22Rv1 (cell line): ENCODE measurements at regions not wholly inside any gene's neighbourhood (a gene's known extent, or its start where the extent isn't known, plus 50 kb on each side); places are given as distances from the start of the nearest gene placed in this dataset.
"Not testable (repeated sequence)": the region's sequence is repeated elsewhere in the genome, so short reads cannot be mapped to it uniquely, and the experiment has no call there.

Source experiments
- H3K27ac ChIP-seq: fragments of 450-650 bp; 2 replicates; pipeline ENCODE4 v1.5.1; 2017
- ZFX ChIP-seq: fragments of 450-650 bp; IDR thresholded peaks from 2 replicates; pipeline ENCODE4 v1.6.1; 2017; ENCODE audit warnings: antibody characterized with exemption, borderline replicate concordance
- TF ChIP-seq, protein P1 (sequence below): fragments of 450-650 bp; IDR thresholded peaks from 2 replicates; pipeline ENCODE4 v1.5.1; 2017; ENCODE audit warnings: mild to moderate bottlenecking

DNA sequence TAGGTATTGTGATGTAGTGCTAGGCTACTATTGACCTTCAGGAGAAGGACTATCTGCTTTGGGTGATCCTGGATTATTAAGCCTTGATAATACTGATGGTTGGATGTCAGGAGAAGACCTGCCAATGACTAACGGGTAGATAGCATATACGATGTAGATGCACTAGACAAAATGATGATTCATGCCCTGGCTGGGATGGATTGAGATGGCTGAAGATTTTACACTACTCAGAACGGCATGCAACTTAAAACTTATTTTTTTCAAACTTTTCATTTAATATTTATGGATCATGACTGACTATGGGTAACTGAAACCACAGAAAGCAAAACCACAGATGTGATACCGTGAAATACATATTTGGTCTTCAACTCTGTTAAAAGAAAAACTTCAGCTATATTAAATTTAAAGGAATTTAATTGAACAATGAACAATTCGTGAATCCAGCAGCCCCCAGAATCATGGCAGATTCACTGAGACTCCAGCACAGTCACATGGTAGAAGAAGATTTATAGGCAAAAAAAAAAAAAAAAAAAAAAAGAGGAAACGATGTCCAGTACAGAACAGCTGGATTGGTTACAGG lies 124.6 kb upstream of the CDK13 start:
- no peak for TF ChIP-seq ZFX
- TF ChIP-seq, protein P1, sequence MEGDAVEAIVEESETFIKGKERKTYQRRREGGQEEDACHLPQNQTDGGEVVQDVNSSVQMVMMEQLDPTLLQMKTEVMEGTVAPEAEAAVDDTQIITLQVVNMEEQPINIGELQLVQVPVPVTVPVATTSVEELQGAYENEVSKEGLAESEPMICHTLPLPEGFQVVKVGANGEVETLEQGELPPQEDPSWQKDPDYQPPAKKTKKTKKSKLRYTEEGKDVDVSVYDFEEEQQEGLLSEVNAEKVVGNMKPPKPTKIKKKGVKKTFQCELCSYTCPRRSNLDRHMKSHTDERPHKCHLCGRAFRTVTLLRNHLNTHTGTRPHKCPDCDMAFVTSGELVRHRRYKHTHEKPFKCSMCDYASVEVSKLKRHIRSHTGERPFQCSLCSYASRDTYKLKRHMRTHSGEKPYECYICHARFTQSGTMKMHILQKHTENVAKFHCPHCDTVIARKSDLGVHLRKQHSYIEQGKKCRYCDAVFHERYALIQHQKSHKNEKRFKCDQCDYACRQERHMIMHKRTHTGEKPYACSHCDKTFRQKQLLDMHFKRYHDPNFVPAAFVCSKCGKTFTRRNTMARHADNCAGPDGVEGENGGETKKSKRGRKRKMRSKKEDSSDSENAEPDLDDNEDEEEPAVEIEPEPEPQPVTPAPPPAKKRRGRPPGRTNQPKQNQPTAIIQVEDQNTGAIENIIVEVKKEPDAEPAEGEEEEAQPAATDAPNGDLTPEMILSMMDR, result no peak
- no peak overlapping the region for H3K27ac ChIP-seq

GRCh38 chr7:39826166-39826565 lies 123.9 kb upstream of the CDK13 start:
- no peak overlapping the region for H3K27ac ChIP-seq
- TF ChIP-seq ZFX, result no peak
- TF ChIP-seq, protein P1, result no peak

DNA sequence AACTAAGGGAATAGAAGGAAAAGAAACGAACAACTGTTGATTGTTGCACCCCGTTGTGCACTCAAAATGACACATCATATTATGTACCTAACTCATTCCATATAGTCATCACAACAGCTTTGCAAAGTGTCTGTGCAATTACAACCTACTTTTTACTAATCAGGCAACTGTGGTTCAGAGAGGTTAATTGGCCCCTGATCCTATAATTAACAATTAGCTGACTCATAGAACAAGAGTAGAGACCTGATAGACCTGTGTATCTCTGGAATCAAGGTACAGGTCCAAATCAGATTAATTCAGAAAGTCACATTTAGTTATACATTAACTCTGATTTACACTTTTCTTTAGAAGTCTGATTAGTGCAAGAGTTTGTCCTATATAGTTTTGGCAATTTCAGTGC lies 122.5 kb upstream of the CDK13 start:
- H3K27ac ChIP-seq, result no peak overlapping the region
- TF ChIP-seq, protein P1, result no peak
- no peak for TF ChIP-seq ZFX

DNA sequence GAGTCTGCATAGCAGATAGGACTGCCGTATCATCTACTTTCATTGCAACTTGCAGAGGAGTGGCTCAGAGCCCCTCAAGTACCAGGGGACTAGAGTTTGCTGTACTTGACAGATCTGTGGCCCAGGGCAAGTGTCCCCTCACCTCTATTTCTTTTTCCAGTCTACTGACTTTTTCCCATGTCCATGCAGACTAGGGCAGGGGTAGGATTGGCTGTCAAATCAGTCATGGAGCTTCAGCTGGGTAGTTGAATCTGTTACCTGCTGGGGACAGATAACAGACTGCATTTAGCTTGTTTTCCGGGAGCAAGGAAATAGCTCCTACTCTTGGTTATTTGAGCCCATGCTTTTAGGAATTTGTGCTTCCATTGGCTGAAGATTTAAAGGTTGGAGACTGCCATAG lies 121.0 kb upstream of the CDK13 start:
- H3K27ac ChIP-seq, result no peak overlapping the region
- TF ChIP-seq, protein P1, result no peak
- TF ChIP-seq ZFX, result no peak

DNA sequence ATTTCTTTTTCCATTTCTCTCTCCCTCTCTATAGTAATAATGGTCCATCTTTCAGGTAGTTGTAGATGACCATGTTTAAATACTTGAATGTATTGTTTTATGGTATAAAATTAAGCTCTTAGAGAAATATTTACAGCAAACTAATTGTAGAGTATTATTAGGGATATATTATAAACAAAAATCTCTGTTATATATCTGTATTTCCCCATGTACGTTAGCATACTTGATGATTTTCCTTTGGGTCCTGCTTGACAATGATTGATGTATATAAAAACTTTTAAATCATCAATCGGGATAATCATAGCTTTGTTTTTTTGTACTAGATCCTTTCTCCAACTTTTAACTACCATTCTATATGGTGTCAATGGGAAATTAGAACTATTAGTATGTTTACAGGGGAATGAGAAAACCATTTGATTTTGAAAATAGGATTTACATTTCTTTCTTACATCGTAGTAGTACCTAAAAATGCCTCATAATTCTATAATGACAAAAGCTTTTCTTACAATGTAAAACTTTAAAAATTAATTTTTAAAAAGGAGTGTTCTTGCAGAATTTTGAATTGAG lies 117.5 kb upstream of the CDK13 start:
- TF ChIP-seq ZFX, result no peak
- TF ChIP-seq, protein P1, result no peak
- H3K27ac ChIP-seq, result no peak overlapping the region

DNA sequence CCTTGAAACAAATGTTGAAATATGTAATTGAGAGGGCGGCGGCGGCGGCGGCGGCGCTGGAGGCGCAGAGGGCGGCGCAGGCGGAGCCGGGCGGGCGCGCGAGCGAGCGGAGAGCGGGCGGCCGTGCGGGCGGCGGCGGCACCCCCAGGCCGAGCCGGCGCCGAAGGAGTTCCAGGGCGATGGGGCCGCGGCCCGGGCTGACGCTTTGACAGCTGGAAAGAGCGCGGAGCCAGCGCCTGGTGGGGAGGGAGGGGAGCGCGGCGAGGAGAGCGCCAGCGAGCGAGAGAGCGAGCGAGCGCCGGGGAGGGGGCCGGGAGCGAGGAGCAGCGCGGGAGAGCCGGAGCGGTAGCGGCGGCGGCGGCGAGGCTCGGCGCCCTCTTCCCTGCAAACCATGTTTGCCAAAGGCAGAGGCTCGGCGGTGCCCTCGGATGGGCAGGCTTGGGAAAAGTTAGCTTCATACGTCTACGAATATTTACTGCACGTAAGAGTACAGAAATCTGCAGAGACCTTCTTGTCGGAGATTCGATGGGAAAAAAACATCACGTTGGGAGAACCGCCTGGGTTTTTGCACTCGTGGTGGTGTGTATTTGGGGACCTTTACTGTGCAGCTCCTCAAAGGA lies 116.8 kb upstream of the CDK13 start:
- TF ChIP-seq, protein P1, result peak; percentile 28
- not testable (repeated sequence) for H3K27ac ChIP-seq

- H3K27ac ChIP-seq, result not testable (repeated sequence)
These were observed 116.0 kb upstream of the CDK13 start for GRCh38 chr7:39833865-39834634.
